Endothelial cell (in vitro differentiated cells): ENCODE measurements at regions not wholly inside any gene's neighbourhood (a gene's known extent, or its start where the extent isn't known, plus 50 kb on each side); places are given as distances from the start of the nearest gene placed in this dataset.
"Not testable (repeated sequence)": the region's sequence is repeated elsewhere in the genome, so short reads cannot be mapped to it uniquely, and the experiment has no call there.

Experiments
- DNase-seq: peaks from one replicate; pipeline ENCODE4 v3.0.0; 2021; ENCODE audit warnings: low spot score
- H3K27ac Mint-ChIP-seq: one replicate; pipeline ENCODE4 v1.8.0; 2021; ENCODE audit warnings: mixed read lengths, inconsistent platforms; ENCODE audit not compliant: unreplicated experiment
- H3K27me3 Mint-ChIP-seq: one replicate; pipeline ENCODE4 v1.8.0; 2021; ENCODE audit warnings: mild to moderate bottlenecking, moderate library complexity, mixed read lengths, inconsistent platforms; ENCODE audit not compliant: unreplicated experiment
- H3K36me3 Mint-ChIP-seq: one replicate; pipeline ENCODE4 v1.8.0; 2021; ENCODE audit warnings: mild to moderate bottlenecking, low read depth, mixed read lengths, inconsistent platforms; ENCODE audit not compliant: unreplicated experiment
- H3K4me1 Mint-ChIP-seq: one replicate; pipeline ENCODE4 v1.8.0; 2021; ENCODE audit warnings: mild to moderate bottlenecking, mixed read lengths, inconsistent platforms; ENCODE audit not compliant: unreplicated experiment
- H3K4me3 Mint-ChIP-seq: one replicate; pipeline ENCODE4 v1.8.0; 2021; ENCODE audit warnings: mild to moderate bottlenecking, mixed read lengths, inconsistent platforms; ENCODE audit not compliant: unreplicated experiment
- H3K9me3 Mint-ChIP-seq: one replicate; pipeline ENCODE4 v1.8.0; 2021; ENCODE audit warnings: mixed read lengths, inconsistent platforms; ENCODE audit not compliant: unreplicated experiment
- CTCF ChIP-seq: fragments of 200-600 bp; sonication (generic); IDR thresholded peaks from one replicate; pipeline ENCODE4 v1.5.0; 2021; ENCODE audit warnings: antibody characterized with exemption; ENCODE audit not compliant: unreplicated experiment

- DNase-seq: no peak
- Mint-ChIP-seq H3K9me3 (no peaks in the 10 kb centered on the region), H3K36me3 (no peaks in the 10 kb centered on the region), H3K4me1 (peaks cover 5% of the 10 kb centered on the region), H3K4me3 (no peak overlapping the region), H3K27me3 (peaks cover 6% of the 10 kb centered on the region), H3K27ac (no peak overlapping the region)
- no peak for TF ChIP-seq CTCF
Measured at GRCh38 chr14:101254805-101255764, 306.2 kb upstream of the DIO3 start.

GRCh38 chr14:101255765-101256125 is 305.6 kb upstream of the DIO3 start:
- peaks cover 6% of the 10 kb centered on the region for H3K27me3 Mint-ChIP-seq
- no peak overlapping the region for H3K4me3 Mint-ChIP-seq
- H3K4me1 Mint-ChIP-seq: peaks cover 5% of the 10 kb centered on the region
- no peak for DNase-seq
- no peak for TF ChIP-seq CTCF
- H3K27ac Mint-ChIP-seq: no peak overlapping the region
- no peaks in the 10 kb centered on the region for H3K9me3 Mint-ChIP-seq
- H3K36me3 Mint-ChIP-seq: no peaks in the 10 kb centered on the region

GRCh38 chr14:101256266-101256665 is 305.0 kb upstream of the DIO3 start:
- no peaks in the 10 kb centered on the region for H3K9me3 Mint-ChIP-seq
- peaks cover 5% of the 10 kb centered on the region for H3K4me1 Mint-ChIP-seq
- DNase-seq: no peak
- no peak for TF ChIP-seq CTCF
- no peak overlapping the region for H3K4me3 Mint-ChIP-seq
- H3K27me3 Mint-ChIP-seq: peaks cover 6% of the 10 kb centered on the region
- H3K27ac Mint-ChIP-seq: no peak overlapping the region
- H3K36me3 Mint-ChIP-seq: no peaks in the 10 kb centered on the region

- TF ChIP-seq CTCF: no peak
- Mint-ChIP-seq H3K27me3 (peaks cover 4% of the 10 kb centered on the region), H3K4me1 (peaks cover 5% of the 10 kb centered on the region)
Measured at GRCh38 chr14:101257551-101257950, 303.7 kb upstream of the DIO3 start.

DNA sequence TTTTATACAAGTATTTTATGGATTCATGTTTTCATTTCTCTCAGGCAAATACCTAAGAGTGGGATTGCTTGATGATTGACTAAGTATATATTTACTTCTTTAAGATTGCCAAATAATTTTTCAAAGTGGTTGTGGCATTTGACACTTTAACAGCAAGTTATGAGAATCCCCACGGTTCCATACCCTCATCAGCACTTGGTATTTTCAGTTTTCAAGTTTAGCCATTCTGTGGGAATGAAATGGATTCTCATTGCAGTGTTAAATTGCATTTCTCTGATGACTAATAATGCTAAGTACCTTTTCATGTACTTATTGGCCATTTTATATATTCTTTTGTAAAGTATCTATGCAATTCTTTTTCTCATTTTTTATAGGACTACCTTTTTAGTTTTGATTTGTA is 301.5 kb upstream of the DIO3 start:
- Mint-ChIP-seq H3K36me3 (no peaks in the 10 kb centered on the region), H3K4me1 (peaks cover 3% of the 10 kb centered on the region), H3K4me3 (no peak overlapping the region), H3K27ac (no peak overlapping the region), H3K27me3 (peaks cover 3% of the 10 kb centered on the region), H3K9me3 (no peaks in the 10 kb centered on the region)
- TF ChIP-seq CTCF: no peak
- no peak for DNase-seq

More at GRCh38 chr14:101257551-101257950, 303.7 kb upstream of the DIO3 start:
- Mint-ChIP-seq H3K36me3 (no peaks in the 10 kb centered on the region), H3K27ac (no peak overlapping the region), H3K4me3 (no peak overlapping the region), H3K9me3 (no peaks in the 10 kb centered on the region)
- no peak for DNase-seq

DNA sequence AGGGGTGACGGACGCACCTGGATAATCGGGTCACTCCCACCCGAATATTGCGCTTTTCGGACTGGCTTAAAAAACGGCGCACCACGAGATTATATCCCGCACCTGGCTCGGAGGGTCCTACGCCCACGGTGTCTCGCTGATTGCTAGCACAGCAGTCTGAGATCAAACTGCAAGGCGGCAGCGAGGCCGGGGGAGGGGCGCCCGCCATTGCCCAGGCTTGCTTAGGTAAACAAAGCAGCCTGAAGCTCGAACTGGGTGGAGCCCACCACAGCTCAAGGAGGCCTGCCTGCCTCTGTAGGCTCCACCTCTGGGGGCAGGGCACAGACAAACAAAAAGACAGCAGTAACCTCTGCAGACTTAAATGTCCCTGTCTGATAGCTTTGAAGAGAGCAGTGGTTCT is 294.9 kb upstream of the DIO3 start:
- H3K4me3 Mint-ChIP-seq, H3K4me1 Mint-ChIP-seq, H3K27me3 Mint-ChIP-seq, H3K9me3 Mint-ChIP-seq, H3K27ac Mint-ChIP-seq, DNase-seq, H3K36me3 Mint-ChIP-seq: not testable (repeated sequence)
